NCI-H226 (cell line): ENCODE measurements at regions not wholly inside any gene's neighbourhood (a gene's known extent, or its start where the extent isn't known, plus 50 kb on each side); places are given as distances from the start of the nearest gene placed in this dataset.
"Not testable (repeated sequence)": the region's sequence is repeated elsewhere in the genome, so short reads cannot be mapped to it uniquely, and the experiment has no call there.

Experiments
- DNase-seq: peaks from one replicate; pipeline ENCODE4 v3.0.0-alpha.2; 2015

DNA sequence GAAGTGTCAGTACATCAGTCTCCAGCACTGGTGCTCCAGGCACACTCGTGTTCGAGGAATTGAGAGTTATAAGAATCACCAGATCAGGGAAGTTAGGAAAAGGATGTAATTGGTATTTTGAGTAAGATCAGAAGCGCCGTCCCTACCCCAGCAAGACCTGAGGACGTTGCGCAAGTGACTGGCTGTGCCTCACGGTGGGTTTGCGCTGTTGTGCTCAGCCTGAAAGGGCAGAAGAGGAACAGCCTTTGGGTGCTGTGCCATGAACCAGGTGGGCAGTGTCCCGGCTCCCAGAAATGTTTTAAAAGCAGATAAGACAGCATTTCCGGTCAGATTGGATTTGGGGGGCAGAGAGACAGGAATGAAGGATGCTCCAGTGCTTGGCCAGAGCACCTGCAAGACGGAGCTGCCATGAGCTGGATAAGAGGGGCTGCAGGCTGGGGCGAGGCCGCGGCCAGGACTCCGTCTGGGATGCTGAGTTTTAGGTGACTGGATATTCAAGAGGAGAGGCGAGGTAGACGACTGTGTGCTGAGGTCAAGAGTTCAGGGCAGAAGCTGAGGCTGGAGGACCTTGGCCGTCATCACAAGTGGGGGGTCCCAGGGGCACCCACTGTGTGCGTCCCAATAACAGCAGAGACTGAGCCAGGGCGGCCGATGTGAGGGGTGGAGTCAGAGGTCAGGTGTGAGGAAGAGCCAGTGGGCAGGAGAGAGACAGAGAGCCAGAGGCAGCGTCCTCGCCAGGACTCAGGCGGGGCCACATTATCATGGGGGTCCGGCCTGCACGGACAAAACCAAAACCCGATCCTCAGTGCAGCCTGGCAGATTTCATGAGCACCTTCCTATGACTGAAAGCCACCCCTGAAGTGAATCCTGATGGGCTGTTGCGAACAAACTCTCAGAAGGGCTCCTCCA lies 77.7 kb upstream of the ALKAL2 start:
- no peak for DNase-seq

DNA sequence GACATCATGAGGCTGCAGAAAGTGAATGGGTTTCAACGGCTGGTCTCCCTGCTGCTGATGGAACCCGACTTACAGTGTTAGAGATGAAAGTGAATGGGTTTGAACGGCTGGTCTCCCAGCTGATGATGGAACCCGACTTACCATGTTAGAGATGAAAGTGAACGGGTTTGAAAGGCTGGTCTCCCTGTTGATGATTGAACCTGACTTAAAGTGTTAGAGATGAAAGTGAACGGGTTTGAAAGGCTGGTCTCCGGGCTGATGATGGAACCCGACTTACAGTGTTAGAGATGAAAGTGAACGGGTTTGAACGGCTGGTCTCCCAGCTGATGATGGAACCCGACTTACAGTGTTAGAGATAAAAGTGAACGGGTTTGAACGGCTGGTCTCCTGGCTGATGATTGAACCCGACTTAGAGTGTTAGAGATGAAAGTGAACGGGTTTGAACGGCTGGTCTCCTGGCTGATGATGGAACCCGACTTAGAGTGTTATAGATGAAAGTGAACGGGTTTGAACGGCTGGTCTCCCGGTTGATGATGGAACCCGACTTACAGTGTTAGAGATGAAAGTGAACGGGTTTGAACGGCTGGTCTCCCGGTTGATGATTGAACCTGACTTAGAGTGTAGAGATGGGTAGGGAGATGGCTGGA lies 76.1 kb upstream of the ALKAL2 start:
- DNase-seq = no peak

DNA sequence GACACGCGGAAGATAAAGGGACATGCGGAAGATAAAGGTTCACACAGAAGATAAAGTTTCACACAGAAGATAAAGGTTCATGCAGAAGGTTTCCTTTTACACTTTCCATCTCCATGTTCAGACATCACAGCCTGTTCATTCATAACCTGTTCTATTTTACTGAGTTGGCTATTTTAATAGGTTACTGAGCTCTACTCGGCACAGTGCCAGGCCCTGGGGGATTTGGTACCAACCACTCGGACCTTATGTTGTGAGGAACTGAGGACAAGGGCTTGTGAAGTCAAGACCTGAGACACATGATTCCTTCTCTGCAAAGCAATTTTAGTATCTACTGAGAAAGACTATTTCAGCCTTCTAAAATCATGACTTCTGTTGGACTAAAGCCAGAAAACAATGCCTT lies 75.0 kb upstream of the ALKAL2 start:
- DNase-seq = no peak

DNA sequence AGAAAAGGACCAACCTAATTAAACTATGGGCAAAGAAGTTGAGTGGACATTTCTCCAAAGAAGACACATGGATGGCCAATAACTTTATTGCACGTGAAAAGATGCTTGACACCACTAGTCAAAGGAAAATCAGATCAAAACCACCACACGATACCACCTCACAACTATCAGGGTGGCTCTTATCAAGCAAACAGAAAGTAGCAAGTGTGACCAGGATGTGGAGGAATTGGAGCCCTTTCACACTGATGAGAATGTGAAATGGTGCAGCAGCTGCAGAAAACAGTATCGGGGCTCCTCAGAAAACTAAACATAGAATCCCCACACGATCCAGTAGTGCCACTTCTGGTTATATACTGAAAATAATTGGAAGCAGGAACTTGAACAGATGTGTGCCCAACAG lies 72.2 kb upstream of the ALKAL2 start:
- DNase-seq = no peak

DNA sequence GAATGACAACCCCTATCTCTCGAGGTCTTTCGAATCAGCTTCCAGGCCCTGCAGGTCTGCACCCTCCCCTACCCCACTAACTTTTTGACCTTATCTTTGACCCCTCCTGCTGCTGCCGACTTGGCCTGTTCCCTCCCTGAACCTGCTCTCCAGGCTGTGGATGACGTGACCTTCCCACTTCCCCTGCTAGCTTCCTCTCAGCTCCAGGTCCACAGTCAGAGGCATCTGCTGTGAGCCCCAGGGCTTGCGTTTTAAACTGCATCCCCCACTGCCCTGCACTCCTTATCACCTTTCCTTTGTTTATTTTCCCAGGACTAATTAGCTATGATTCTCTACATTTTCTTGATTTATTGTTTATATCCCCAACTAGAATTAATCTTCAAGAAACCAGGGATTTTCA lies 71.2 kb upstream of the ALKAL2 start:
- no peak for DNase-seq

DNA sequence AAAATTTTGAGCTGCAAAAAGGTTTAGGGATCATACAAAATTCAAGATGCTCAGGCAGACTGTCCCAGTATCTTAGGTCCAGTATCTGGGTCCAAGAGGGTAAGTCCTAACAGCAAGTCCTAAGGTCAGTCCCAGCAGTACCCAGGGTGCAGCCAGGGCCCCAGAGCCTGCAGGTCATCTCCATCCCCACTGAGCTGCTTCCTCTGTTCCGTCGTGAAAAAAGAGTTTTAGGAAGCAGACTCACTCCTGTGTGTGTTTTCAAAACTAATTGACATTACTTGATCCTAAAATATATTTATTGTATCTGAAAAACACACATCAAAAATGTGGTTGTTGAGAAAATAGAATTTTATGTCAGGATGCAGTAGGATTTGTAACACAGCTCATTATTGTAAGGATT lies 69.9 kb upstream of the ALKAL2 start:
- no peak for DNase-seq

DNA sequence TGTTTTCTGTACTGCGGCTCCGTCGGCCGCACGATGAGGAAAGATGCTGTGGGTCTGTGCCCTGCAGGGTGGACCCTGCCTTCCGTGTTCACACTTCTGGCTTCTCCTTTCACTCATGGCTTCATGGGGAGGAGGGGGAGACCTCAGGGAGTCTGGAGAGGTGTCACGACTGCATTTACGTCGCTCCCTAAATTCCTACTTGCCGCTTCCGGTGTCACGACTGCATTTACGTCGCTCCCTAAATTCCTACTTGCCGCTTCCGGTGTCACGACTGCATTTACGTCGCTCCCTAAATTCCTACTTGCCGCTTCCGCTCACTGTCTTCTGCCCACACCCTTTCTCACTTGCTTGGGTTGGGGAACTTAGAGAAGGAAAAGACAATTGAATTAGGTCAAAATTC lies 68.4 kb upstream of the ALKAL2 start:
- not testable (repeated sequence) for DNase-seq

DNA sequence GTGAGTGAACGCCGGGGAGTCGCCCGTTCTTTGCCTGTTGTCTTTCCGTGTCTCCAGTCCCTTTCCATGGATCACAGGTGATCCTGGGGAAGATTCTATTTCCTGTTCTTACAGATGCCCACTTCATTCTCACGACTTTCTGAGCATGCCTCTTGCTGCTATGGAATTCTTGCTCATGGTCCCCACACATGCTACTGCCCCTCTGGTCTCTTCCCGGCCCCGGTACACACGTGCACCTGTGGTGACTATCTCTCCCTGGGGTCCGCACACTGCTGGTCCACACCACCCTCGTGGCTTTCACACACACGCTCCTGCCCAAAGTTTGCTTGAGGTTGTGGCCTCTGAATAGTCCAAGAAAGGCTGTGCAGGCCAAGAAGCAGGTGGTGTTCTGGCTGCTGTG lies 67.9 kb upstream of the ALKAL2 start:
- DNase-seq = no peak

DNA sequence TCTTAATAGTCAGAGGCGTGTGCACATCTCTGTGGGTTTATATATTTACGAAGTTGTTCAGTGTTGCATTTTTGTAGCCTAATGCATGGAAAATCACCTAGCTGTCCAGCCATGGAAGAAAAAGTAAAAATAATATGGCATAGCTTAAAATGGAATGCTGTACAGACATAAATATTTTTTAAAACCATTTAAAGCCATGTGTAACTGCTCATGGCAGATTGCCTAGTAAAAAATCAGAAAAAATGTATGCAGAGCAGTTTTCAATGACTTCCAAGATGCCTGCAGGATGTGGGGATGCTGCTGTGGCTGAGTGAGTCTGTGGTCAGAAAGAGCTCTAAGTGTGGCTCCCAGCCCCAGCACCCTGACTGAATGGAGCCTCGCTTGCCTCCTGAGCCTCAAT lies 64.8 kb upstream of the ALKAL2 start:
- no peak for DNase-seq

DNA sequence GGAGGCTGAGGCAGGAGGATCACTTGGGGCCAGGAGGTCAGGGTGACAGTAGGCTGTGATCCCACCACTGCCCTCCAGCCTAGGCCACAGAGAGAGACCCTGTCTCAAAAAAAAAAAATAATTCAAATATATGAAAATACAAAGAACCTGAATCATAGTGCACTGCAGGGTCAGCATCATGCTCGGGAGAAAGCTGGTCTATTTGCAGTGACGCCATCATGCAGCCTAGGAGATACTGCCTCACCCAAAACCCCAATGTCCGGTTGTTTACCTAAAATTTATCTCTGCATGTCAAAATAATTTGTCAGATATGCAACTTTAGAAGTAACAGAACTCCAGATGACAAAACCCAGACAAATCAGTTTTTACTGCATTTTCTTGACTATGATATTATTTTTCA lies 61.5 kb upstream of the ALKAL2 start:
- no peak for DNase-seq

DNA sequence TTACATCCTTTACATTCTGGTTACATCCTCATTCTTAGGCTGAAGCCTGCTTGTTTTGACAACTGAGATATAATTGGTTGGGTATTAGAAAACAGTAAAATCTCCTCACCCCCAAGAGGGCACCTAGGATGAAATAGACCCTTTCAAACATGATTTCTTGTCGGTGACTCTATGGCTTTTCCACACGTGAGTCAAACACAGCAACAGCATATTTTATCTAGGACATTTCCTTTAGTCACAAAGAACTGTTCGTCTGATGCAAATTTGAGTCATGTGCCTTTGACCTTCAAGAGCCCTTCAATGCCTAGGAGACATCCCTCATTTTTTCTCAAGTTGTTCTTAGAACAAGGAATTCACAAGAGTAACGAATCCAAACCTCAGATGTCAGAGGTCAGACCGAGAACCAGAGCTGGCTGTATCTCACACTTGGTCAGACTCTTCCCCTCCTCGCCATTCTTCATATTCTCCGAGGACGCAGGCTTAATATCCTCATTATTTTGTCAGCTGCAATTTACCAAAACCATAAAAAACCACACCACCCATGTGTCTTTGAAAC lies 60.5 kb upstream of the ALKAL2 start:
- DNase-seq = no peak

DNA sequence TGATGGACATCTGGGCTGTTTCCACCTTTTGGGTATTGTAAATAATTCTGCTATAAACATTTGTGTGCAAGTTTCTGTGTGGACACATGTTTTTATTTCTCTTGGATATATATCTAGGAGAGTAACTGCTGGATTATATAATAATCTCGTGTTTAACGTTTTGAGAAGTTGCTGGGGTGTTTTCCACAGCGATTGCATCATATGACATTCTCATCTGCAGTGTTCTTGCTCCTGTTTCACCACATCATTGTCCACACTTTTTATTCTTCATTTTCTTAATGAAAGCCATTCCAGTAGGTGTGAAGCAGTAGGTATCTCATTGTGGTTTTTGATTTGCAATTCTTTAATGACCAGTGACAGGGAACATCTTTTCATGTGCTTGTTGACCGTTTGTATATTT lies 56.9 kb upstream of the ALKAL2 start:
- no peak for DNase-seq

DNA sequence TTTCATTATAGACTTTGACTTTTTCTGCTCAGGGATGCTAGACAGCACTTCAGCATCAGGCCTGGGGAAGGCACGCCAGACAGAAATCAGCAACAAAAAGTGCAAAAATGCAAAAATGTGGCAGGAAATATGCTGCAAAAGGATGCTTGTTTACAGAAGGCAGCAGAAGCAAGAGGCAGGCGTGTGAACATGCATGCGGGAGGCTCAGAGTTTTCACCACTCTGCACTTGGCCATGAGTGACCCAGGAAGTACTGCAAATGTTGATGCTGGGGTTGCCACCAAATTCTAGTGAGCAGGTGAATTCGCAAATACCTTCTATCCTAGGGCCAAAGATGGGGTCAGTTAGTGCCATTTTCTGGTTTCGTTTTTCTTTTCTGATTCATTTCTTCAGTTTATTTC lies 55.5 kb upstream of the ALKAL2 start:
- DNase-seq = no peak

DNA sequence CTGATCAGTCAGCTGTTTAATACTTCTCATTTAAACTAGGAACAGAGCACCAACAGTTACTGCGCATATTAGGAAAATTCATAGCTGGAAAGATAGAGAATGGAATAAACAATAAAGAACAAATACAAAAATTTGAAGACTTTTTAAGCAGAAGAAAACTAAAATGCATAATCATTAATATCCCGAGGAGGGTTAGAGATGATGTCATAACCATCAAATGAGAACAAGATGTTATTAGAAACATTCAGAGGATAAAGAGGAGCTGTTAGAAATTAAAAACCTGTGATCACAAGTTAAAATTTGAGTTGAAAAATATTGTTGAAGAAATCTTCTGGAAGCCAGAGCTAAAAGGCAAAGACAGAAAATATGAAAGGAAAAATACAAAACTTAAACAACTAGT lies 54.0 kb upstream of the ALKAL2 start:
- no peak for DNase-seq

DNA sequence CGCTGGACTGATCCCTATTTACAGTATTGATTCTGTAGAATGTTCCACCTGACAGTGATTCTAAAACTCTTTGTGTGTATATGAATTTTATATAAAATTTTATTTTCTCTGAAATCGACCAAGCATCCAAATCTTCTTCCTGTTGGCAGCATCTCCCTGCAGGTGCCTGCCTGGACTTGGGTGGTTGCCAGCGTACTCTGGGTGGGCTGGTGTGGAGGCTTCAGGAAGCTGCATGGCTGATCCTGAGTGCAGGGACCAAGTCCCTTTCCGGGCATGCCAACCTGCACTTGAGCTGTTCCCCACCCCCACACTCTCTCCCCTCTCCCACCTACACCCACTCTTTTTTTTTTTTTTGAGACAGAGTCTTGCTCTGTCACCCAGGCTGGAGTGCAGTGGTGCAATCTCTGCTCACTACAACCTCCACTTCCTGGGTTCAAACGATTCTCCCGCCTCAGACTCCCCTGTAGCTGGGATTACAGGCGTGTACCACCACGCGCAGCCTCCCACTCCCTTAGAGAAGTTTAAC lies 53.2 kb upstream of the ALKAL2 start:
- DNase-seq = no peak
